Right lobe of liver (tissue), 4 donors: ENCODE measurements at regions not wholly inside any gene's neighbourhood (a gene's known extent, or its start where the extent isn't known, plus 50 kb on each side); places are given as distances from the start of the nearest gene placed in this dataset.

ENCODE experiments used
- POLR2A ChIP-seq: fragments of 450-650 bp; IDR thresholded peaks from one replicate; pipeline ENCODE4 v1.6.1; 2017; ENCODE audit warnings: antibody characterized with exemption, mild to moderate bottlenecking
- TF ChIP-seq, protein P1 (sequence below), 4 donors: fragments of 200-600 bp in 3 of 4; fragments of 450-650 bp in 1 of 4; IDR thresholded peaks; one replicate each; pipeline versions ENCODE4 v1.5.1 to v1.8.0; 2016 to 2022; ENCODE audit warnings: antibody characterized with exemption in 4 of 4, mild to moderate bottlenecking in 2 of 4
- donor health status: DM: no; HTN: no; CAD: no.
- donor health status: DM: no; HTN: no; CAD: no.
- donor health status: DM: no; HTN: yes; CAD: no.

GRCh38 chr3:160108362-160108761 lies 116.9 kb upstream of the C3orf80 start:
- TF ChIP-seq POLR2A: no peak
- TF ChIP-seq, protein P1, sequence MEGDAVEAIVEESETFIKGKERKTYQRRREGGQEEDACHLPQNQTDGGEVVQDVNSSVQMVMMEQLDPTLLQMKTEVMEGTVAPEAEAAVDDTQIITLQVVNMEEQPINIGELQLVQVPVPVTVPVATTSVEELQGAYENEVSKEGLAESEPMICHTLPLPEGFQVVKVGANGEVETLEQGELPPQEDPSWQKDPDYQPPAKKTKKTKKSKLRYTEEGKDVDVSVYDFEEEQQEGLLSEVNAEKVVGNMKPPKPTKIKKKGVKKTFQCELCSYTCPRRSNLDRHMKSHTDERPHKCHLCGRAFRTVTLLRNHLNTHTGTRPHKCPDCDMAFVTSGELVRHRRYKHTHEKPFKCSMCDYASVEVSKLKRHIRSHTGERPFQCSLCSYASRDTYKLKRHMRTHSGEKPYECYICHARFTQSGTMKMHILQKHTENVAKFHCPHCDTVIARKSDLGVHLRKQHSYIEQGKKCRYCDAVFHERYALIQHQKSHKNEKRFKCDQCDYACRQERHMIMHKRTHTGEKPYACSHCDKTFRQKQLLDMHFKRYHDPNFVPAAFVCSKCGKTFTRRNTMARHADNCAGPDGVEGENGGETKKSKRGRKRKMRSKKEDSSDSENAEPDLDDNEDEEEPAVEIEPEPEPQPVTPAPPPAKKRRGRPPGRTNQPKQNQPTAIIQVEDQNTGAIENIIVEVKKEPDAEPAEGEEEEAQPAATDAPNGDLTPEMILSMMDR (IDR thresholded peaks at IDR 0.05): no peak
